ENCODE measurements at regions not wholly inside any gene's neighbourhood (a gene's known extent, or its start where the extent isn't known, plus 50 kb on each side); places are given as distances from the start of the nearest gene placed in this dataset.

DNA sequence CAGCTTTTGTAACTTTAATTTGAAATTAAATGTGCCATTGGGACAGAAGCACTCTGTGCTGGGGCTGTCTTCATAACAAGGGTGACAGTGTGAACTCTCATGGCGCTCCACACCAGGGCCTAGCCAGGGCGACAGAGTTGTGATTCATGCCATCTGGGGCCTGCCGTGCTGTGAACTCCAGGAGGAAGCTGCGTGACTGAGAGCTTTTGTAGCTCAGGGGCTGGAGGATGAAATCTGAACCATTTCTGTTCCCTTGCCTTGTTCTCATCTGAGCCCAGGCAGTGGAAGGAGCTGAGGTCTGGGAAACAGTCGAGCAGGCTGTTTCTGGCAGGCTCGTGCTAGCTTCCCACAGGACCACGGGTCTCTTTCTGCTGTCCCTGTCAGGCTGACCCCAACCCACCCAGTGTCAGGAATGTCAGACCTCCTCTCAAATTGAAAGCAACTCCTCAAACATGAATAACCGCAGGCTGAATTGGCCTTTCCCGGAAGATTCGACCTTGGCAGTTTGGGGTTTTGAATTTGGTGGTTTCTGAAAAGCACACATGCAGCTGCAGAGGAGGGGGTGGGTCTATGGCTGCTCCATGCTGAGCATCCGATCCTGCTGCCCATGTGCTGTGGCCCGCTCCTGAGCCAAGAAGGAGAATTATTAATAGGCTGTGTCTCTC is 69.2 kb upstream of the RPS23 start:
- Mint-ChIP-seq H3K36me3 (ENCODE audit: low read depth) (no peaks in the 10 kb centered on the region), H3K4me1 (peaks cover 15% of the 10 kb centered on the region), H3K9me3 (no peaks in the 10 kb centered on the region), H3K4me3 (no peak overlapping the region), H3K27me3 (no peaks in the 10 kb centered on the region), H3K27ac (no peak overlapping the region)
- CTCF ChIA-PET, result interaction anchor here (0.9 kb wide), 1 partner anchor 63 kb away, joined by 3 read pairs; no protein-coding TSS in a partner anchor
- POLR2A ChIA-PET, result no interaction called here
- no peak for DNase-seq

DNA sequence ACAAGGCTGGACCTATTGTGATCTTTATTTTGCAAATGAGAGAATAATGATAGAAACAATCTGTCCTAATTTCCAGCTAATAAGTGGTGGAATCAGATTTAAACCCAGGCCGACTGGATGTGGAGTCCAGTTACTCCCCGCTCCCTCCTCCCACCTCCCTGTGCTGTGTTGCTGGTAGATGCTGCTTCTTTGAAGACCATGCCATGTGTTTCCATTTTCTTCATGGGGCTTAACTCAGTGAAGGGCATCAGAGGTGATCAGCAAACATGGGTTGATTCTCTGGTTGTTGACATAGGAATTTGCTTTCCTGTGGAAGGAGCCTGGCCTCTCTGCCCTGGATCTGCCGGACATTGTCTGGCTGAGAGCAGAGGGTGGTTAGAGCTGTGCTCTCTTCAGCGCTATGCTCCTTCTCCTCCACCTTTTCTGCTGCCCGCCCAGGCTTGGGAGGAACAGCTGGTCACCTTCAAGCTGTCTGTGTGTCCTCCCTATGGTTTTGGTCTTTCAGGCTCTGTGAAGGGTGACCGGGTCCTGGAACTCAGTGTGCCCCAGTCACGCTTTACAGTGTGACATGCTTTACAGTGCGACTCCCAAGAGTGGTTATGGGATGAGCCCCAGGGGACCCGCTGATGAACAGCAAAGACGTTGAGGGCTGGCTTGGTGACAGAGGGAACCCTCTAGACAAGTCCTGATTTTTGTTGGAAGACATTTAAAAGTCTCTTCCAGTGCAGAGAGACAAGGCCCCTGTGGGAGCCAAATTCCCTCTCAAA is 68.4 kb upstream of the RPS23 start:
- Mint-ChIP-seq H3K27ac (no peak overlapping the region), H3K36me3 (ENCODE audit: low read depth) (no peaks in the 10 kb centered on the region), H3K4me3 (no peak overlapping the region), H3K27me3 (no peaks in the 10 kb centered on the region), H3K4me1 (peaks cover 9% of the 10 kb centered on the region), H3K9me3 (no peaks in the 10 kb centered on the region)
- DNase-seq, result no peak
- ChIA-PET CTCF (interaction anchor here (0.9 kb wide), 1 partner anchor 64 kb away, joined by 3 read pairs; no protein-coding TSS in a partner anchor), POLR2A (no interaction called here)

GRCh38 chr5:82345108-82345507 is 67.0 kb upstream of the RPS23 start:
- H3K27me3 Mint-ChIP-seq, result peaks cover 4% of the 10 kb centered on the region
- H3K4me1 Mint-ChIP-seq, result peaks cover 12% of the 10 kb centered on the region
- no peaks in the 10 kb centered on the region for H3K9me3 Mint-ChIP-seq
- no peaks in the 10 kb centered on the region for H3K36me3 Mint-ChIP-seq (ENCODE audit: low read depth)
- CTCF ChIA-PET, result no interaction called here
- no peak overlapping the region for H3K27ac Mint-ChIP-seq
- DNase-seq, result no peak
- no peak overlapping the region for H3K4me3 Mint-ChIP-seq
- POLR2A ChIA-PET, result interaction anchor here (0.8 kb wide), 1 partner anchor 13 kb away, joined by 3 read pairs; no protein-coding TSS in a partner anchor

DNA sequence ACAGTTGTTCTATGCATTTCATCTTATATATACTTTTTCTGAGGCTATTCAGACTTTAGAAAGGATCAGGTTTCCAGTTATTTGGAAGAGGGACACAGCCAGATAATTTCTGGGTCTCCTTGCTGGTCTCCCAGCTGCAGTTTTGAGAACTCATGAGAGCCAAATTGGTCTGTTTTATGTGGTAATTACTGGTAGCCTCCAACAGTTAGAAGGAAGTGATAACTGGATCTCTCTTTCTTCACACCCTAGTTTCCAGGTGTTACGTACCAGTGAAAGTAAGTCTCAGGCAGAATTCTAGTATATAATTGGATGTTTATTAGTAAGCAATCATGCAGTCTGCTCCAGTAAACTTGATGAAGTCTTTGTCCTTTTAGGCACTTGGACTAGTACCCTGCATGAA is 63.2 kb upstream of the RPS23 start:
- Mint-ChIP-seq H3K9me3 (no peaks in the 10 kb centered on the region), H3K36me3 (ENCODE audit: low read depth) (no peaks in the 10 kb centered on the region), H3K4me1 (peaks cover 5% of the 10 kb centered on the region), H3K27ac (no peak overlapping the region), H3K4me3 (no peak overlapping the region), H3K27me3 (peaks cover 4% of the 10 kb centered on the region)
- CTCF ChIA-PET, result no interaction called here
- POLR2A ChIA-PET, result no interaction called here
- DNase-seq, result no peak

GRCh38 chr5:82340799-82341198 is 62.6 kb upstream of the RPS23 start:
- Mint-ChIP-seq H3K27me3 (peaks cover 4% of the 10 kb centered on the region), H3K27ac (no peak overlapping the region), H3K36me3 (ENCODE audit: low read depth) (no peaks in the 10 kb centered on the region), H3K9me3 (no peaks in the 10 kb centered on the region), H3K4me3 (no peak overlapping the region), H3K4me1 (peaks cover 5% of the 10 kb centered on the region)
- ChIA-PET CTCF (no interaction called here), POLR2A (no interaction called here)
- DNase-seq, result no peak

GRCh38 chr5:82339792-82340191 is 61.6 kb upstream of the RPS23 start:
- Mint-ChIP-seq H3K9me3 (no peaks in the 10 kb centered on the region), H3K27me3 (peaks cover 4% of the 10 kb centered on the region), H3K4me1 (peaks cover 5% of the 10 kb centered on the region), H3K4me3 (no peak overlapping the region), H3K27ac (no peak overlapping the region), H3K36me3 (ENCODE audit: low read depth) (no peaks in the 10 kb centered on the region)
- ChIA-PET CTCF (no interaction called here), POLR2A (no interaction called here)
- DNase-seq, result no peak

- POLR2A ChIA-PET, result no interaction called here
Measured at GRCh38 chr5:82338771-82339373, 60.7 kb upstream of the RPS23 start.

DNA sequence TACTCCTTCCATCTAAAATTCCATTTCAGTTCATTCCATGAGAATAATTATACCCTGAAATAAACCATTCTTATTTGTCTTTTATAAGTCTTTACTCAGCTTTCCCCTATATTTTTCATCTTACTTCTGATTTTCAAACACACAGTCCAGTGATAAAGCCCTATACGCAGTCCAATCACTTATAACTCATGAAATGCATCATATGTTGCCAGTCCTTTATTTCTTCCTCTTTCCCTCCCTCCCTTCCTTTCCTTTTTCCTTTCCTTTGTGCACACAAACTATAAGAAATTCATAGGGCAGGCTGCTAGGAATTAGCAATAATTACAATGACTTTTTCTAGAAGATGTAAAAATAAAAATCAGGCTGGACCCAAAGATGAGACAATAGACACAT is 58.8 kb upstream of the RPS23 start:
- Mint-ChIP-seq H3K9me3 (no peaks in the 10 kb centered on the region), H3K27me3 (peaks cover 7% of the 10 kb centered on the region), H3K4me1 (peaks cover 5% of the 10 kb centered on the region), H3K27ac (no peak overlapping the region), H3K36me3 (ENCODE audit: low read depth) (no peaks in the 10 kb centered on the region), H3K4me3 (no peak overlapping the region)
- ChIA-PET CTCF (no interaction called here), POLR2A (no interaction called here)
- no peak for DNase-seq

More at GRCh38 chr5:82338771-82339373, 60.7 kb upstream of the RPS23 start:
- H3K9me3 Mint-ChIP-seq, result no peaks in the 10 kb centered on the region
- peaks cover 7% of the 10 kb centered on the region for H3K27me3 Mint-ChIP-seq
- peaks cover 5% of the 10 kb centered on the region for H3K4me1 Mint-ChIP-seq
- no peak for DNase-seq
- no peak overlapping the region for H3K27ac Mint-ChIP-seq
- no peaks in the 10 kb centered on the region for H3K36me3 Mint-ChIP-seq (ENCODE audit: low read depth)
- H3K4me3 Mint-ChIP-seq, result no peak overlapping the region
- CTCF ChIA-PET, result no interaction called here

GRCh38 chr5:82336226-82336958 is 58.2 kb upstream of the RPS23 start:
- no peak for DNase-seq
- ChIA-PET POLR2A (no interaction called here), CTCF (no interaction called here)
- H3K36me3 Mint-ChIP-seq (ENCODE audit: low read depth), result no peaks in the 10 kb centered on the region
- H3K27me3 Mint-ChIP-seq, result peaks cover 7% of the 10 kb centered on the region
- peaks cover 5% of the 10 kb centered on the region for H3K4me1 Mint-ChIP-seq
- H3K4me3 Mint-ChIP-seq, result no peak overlapping the region
- no peaks in the 10 kb centered on the region for H3K9me3 Mint-ChIP-seq
- H3K27ac Mint-ChIP-seq, result no peak overlapping the region

GRCh38 chr5:82335806-82336205 is 57.7 kb upstream of the RPS23 start:
- H3K27me3 Mint-ChIP-seq, result peaks cover 5% of the 10 kb centered on the region
- no peak overlapping the region for H3K4me3 Mint-ChIP-seq
- no peaks in the 10 kb centered on the region for H3K9me3 Mint-ChIP-seq
- H3K27ac Mint-ChIP-seq, result no peak overlapping the region
- no peaks in the 10 kb centered on the region for H3K36me3 Mint-ChIP-seq (ENCODE audit: low read depth)
- H3K4me1 Mint-ChIP-seq, result peaks cover 1% of the 10 kb centered on the region
- ChIA-PET POLR2A (no interaction called here), CTCF (no interaction called here)
- DNase-seq, result no peak

- Mint-ChIP-seq H3K27me3 (peaks cover 3% of the 10 kb centered on the region), H3K9me3 (no peaks in the 10 kb centered on the region), H3K27ac (no peak overlapping the region), H3K36me3 (ENCODE audit: low read depth) (no peaks in the 10 kb centered on the region), H3K4me1 (no peaks in the 10 kb centered on the region), H3K4me3 (no peak overlapping the region)
- ChIA-PET POLR2A (no interaction called here), CTCF (no interaction called here)
- DNase-seq, result no peak
Measured at GRCh38 chr5:82334856-82335255, 56.7 kb upstream of the RPS23 start.

GRCh38 chr5:82334085-82334692 is 56.0 kb upstream of the RPS23 start:
- Mint-ChIP-seq H3K27ac (no peak overlapping the region), H3K27me3 (peaks cover 3% of the 10 kb centered on the region), H3K9me3 (no peaks in the 10 kb centered on the region), H3K4me1 (no peaks in the 10 kb centered on the region), H3K4me3 (no peak overlapping the region), H3K36me3 (ENCODE audit: low read depth) (no peaks in the 10 kb centered on the region)
- ChIA-PET POLR2A (no interaction called here), CTCF (no interaction called here)
- no peak for DNase-seq
